ENCODE measurements at regions not wholly inside any gene's neighbourhood (a gene's known extent, or its start where the extent isn't known, plus 50 kb on each side); places are given as distances from the start of the nearest gene placed in this dataset.

GRCh38 chr11:109554951-109555350 is 133.0 kb downstream of the C11orf87 start:
- no peak for TF ChIP-seq EZH2 (IDR thresholded peaks at IDR 0.05; ENCODE audit: insufficient read depth, low read length)
- no peaks in the 10 kb centered on the region for H3K36me3 ChIP-seq (ENCODE audit: insufficient read depth, low read length)
- H3K27me3 ChIP-seq (ENCODE audit: insufficient read depth, low read length), result no peaks in the 10 kb centered on the region
- H3K27ac ChIP-seq (ENCODE audit: low read depth, low read length), result no peak overlapping the region
- no peaks in the 10 kb centered on the region for H3K79me2 ChIP-seq (ENCODE audit: insufficient read depth, low read length)
- no peaks in the 10 kb centered on the region for H4K20me1 ChIP-seq (ENCODE audit: insufficient read depth, low read length)
- H3K27ac Mint-ChIP-seq (ENCODE audit: unreplicated experiment), result no peak overlapping the region
- no peak overlapping the region for H3K9ac ChIP-seq (ENCODE audit: low read length)
- no peak for DNase-seq (ENCODE audit: low read depth)
- H3K4me1 ChIP-seq (ENCODE audit: insufficient read depth, low read length), result no peaks in the 10 kb centered on the region
- FAIRE-seq, result no peak
- no peak overlapping the region for H3K4me2 ChIP-seq (ENCODE audit: low read length)
- H3K9me3 ChIP-seq (ENCODE audit: insufficient read depth, low read depth, low read length), result no peaks in the 10 kb centered on the region
- H3K4me3 ChIP-seq (ENCODE audit: insufficient read depth, low read depth, low read length), result no peak overlapping the region
- no peaks in the 10 kb centered on the region for H3K4me1 Mint-ChIP-seq (ENCODE audit: low read depth, unreplicated experiment)
- H3K4me3 Mint-ChIP-seq (ENCODE audit: unreplicated experiment), result no peak overlapping the region
- H2AFZ ChIP-seq (ENCODE audit: low read depth, low read length), result no peak overlapping the region
- H3K27me3 Mint-ChIP-seq (ENCODE audit: low read depth, unreplicated experiment), result no peaks in the 10 kb centered on the region
- H3K36me3 Mint-ChIP-seq (ENCODE audit: low read depth, unreplicated experiment), result no peaks in the 10 kb centered on the region
- no peaks in the 10 kb centered on the region for H3K9me3 Mint-ChIP-seq (ENCODE audit: unreplicated experiment)

GRCh38 chr11:109564241-109564640 is 142.3 kb downstream of the C11orf87 start:
- Histone ChIP-seq H4K20me1 (ENCODE audit: insufficient read depth, low read length) (no peaks in the 10 kb centered on the region), H3K9ac (ENCODE audit: low read length) (no peak overlapping the region), H2AFZ (ENCODE audit: low read depth, low read length) (no peak overlapping the region), H3K4me2 (ENCODE audit: low read length) (no peak overlapping the region), H3K4me1 (ENCODE audit: insufficient read depth, low read length) (no peaks in the 10 kb centered on the region), H3K36me3 (ENCODE audit: insufficient read depth, low read length) (no peaks in the 10 kb centered on the region), H3K4me3 (ENCODE audit: insufficient read depth, low read depth, low read length) (no peak overlapping the region), H3K27me3 (ENCODE audit: insufficient read depth, low read length) (no peaks in the 10 kb centered on the region), H3K27ac (ENCODE audit: low read depth, low read length) (no peak overlapping the region), H3K9me3 (ENCODE audit: insufficient read depth, low read depth, low read length) (no peaks in the 10 kb centered on the region), H3K79me2 (ENCODE audit: insufficient read depth, low read length) (no peaks in the 10 kb centered on the region)
- Mint-ChIP-seq H3K36me3 (ENCODE audit: low read depth, unreplicated experiment) (no peaks in the 10 kb centered on the region), H3K27me3 (ENCODE audit: low read depth, unreplicated experiment) (no peaks in the 10 kb centered on the region), H3K9me3 (ENCODE audit: unreplicated experiment) (peaks cover 5% of the 10 kb centered on the region), H3K4me3 (ENCODE audit: unreplicated experiment) (no peak overlapping the region), H3K27ac (ENCODE audit: unreplicated experiment) (no peak overlapping the region), H3K4me1 (ENCODE audit: low read depth, unreplicated experiment) (no peaks in the 10 kb centered on the region)
- FAIRE-seq (no peak), DNase-seq (ENCODE audit: low read depth) (no peak)
- TF ChIP-seq EZH2 (IDR thresholded peaks at IDR 0.05; ENCODE audit: insufficient read depth, low read length) (no peak), CTCF (IDR thresholded peaks at IDR 0.05; ENCODE audit: insufficient read depth, low read depth, low read length) (no peak)

- H3K9me3 Mint-ChIP-seq (ENCODE audit: unreplicated experiment), result no peaks in the 10 kb centered on the region
- FAIRE-seq, result no peak
These were observed 160.5 kb downstream of the C11orf87 start for GRCh38 chr11:109582470-109582869.

More at GRCh38 chr11:109582470-109582869, 160.5 kb downstream of the C11orf87 start:
- H3K27me3 ChIP-seq (ENCODE audit: insufficient read depth, low read length), result no peaks in the 10 kb centered on the region
- no peak overlapping the region for H3K9ac ChIP-seq (ENCODE audit: low read length)
- H3K4me1 ChIP-seq (ENCODE audit: insufficient read depth, low read length), result no peaks in the 10 kb centered on the region
- Mint-ChIP-seq H3K27me3 (ENCODE audit: low read depth, unreplicated experiment) (peaks cover 2% of the 10 kb centered on the region), H3K4me3 (ENCODE audit: unreplicated experiment) (no peak overlapping the region), H3K36me3 (ENCODE audit: low read depth, unreplicated experiment) (no peaks in the 10 kb centered on the region), H3K4me1 (ENCODE audit: low read depth, unreplicated experiment) (no peaks in the 10 kb centered on the region), H3K27ac (ENCODE audit: unreplicated experiment) (no peak overlapping the region)
- TF ChIP-seq EZH2 (IDR thresholded peaks at IDR 0.05; ENCODE audit: insufficient read depth, low read length) (no peak), CTCF (IDR thresholded peaks at IDR 0.05; ENCODE audit: insufficient read depth, low read depth, low read length) (no peak)
- no peak overlapping the region for H3K4me3 ChIP-seq (ENCODE audit: insufficient read depth, low read depth, low read length)
- H2AFZ ChIP-seq (ENCODE audit: low read depth, low read length), result no peak overlapping the region
- no peaks in the 10 kb centered on the region for H3K36me3 ChIP-seq (ENCODE audit: insufficient read depth, low read length)
- no peaks in the 10 kb centered on the region for H4K20me1 ChIP-seq (ENCODE audit: insufficient read depth, low read length)
- no peak for DNase-seq (ENCODE audit: low read depth)
- H3K9me3 ChIP-seq (ENCODE audit: insufficient read depth, low read depth, low read length), result no peaks in the 10 kb centered on the region
- no peak overlapping the region for H3K27ac ChIP-seq (ENCODE audit: low read depth, low read length)
- no peaks in the 10 kb centered on the region for H3K79me2 ChIP-seq (ENCODE audit: insufficient read depth, low read length)
- H3K4me2 ChIP-seq (ENCODE audit: low read length), result no peak overlapping the region
